ENCODE measurements at regions not wholly inside any gene's neighbourhood (a gene's known extent, or its start where the extent isn't known, plus 50 kb on each side); places are given as distances from the start of the nearest gene placed in this dataset.
"Not testable (repeated sequence)": the region's sequence is repeated elsewhere in the genome, so short reads cannot be mapped to it uniquely, and the experiment has no call there.

GRCh38 chr5:112597831-112598230 lies 139.9 kb upstream of the APC start:
- no peak overlapping the region for H3K4me3 ChIP-seq (ENCODE audit: insufficient read depth, low read length)
- no peaks in the 10 kb centered on the region for H3K79me2 ChIP-seq (ENCODE audit: insufficient read depth, low read length)
- no peak overlapping the region for H3K4me2 ChIP-seq (ENCODE audit: insufficient read depth, low read length)
- H3K36me3 ChIP-seq (ENCODE audit: insufficient read depth, low read length) = no peaks in the 10 kb centered on the region
- H4K20me1 ChIP-seq (ENCODE audit: insufficient read depth, low read length) = no peaks in the 10 kb centered on the region
- no peaks in the 10 kb centered on the region for H3K4me1 ChIP-seq (ENCODE audit: insufficient read depth, low read length)
- no peak overlapping the region for H3K27ac ChIP-seq (ENCODE audit: low read depth, low read length)
- no peak for TF ChIP-seq CTCF (IDR thresholded peaks at IDR 0.05; ENCODE audit: extremely low read depth, low read depth, low read length)
- no peak for DNase-seq (ENCODE audit: insufficient read length, low spot score, missing footprints)
- no peak overlapping the region for H2AFZ ChIP-seq (ENCODE audit: low read length)
- no peaks in the 10 kb centered on the region for H3K9me3 ChIP-seq (ENCODE audit: low read depth, low read length)
- peaks cover 6% of the 10 kb centered on the region for H3K27me3 ChIP-seq (ENCODE audit: insufficient read depth, low read length)

GRCh38 chr5:112600510-112600909 lies 137.2 kb upstream of the APC start:
- not testable (repeated sequence) for H3K79me2 ChIP-seq (ENCODE audit: insufficient read depth, low read length); H3K27ac ChIP-seq (ENCODE audit: low read depth, low read length); H4K20me1 ChIP-seq (ENCODE audit: insufficient read depth, low read length); H3K27me3 ChIP-seq (ENCODE audit: insufficient read depth, low read length); H3K4me1 ChIP-seq (ENCODE audit: insufficient read depth, low read length); H3K36me3 ChIP-seq (ENCODE audit: insufficient read depth, low read length); H3K4me2 ChIP-seq (ENCODE audit: insufficient read depth, low read length); H3K9me3 ChIP-seq (ENCODE audit: low read depth, low read length); H3K4me3 ChIP-seq (ENCODE audit: insufficient read depth, low read length); H2AFZ ChIP-seq (ENCODE audit: low read length); DNase-seq (ENCODE audit: insufficient read length, low spot score, missing footprints)

GRCh38 chr5:112604732-112605630 lies 132.7 kb upstream of the APC start:
- no peak for DNase-seq (ENCODE audit: insufficient read length, low spot score, missing footprints)
- H3K27ac ChIP-seq (ENCODE audit: low read depth, low read length) = no peak overlapping the region
- peak; percentile 11 for TF ChIP-seq CTCF (IDR thresholded peaks at IDR 0.05; ENCODE audit: extremely low read depth, low read depth, low read length)
- H3K36me3 ChIP-seq (ENCODE audit: insufficient read depth, low read length) = no peaks in the 10 kb centered on the region
- no peaks in the 10 kb centered on the region for H3K4me1 ChIP-seq (ENCODE audit: insufficient read depth, low read length)
- no peaks in the 10 kb centered on the region for H3K79me2 ChIP-seq (ENCODE audit: insufficient read depth, low read length)
- H3K9me3 ChIP-seq (ENCODE audit: low read depth, low read length) = no peaks in the 10 kb centered on the region
- H3K27me3 ChIP-seq (ENCODE audit: insufficient read depth, low read length) = peaks cover 2% of the 10 kb centered on the region
- H3K4me2 ChIP-seq (ENCODE audit: insufficient read depth, low read length) = no peak overlapping the region
- no peak overlapping the region for H2AFZ ChIP-seq (ENCODE audit: low read length)
- no peak overlapping the region for H3K4me3 ChIP-seq (ENCODE audit: insufficient read depth, low read length)
- H4K20me1 ChIP-seq (ENCODE audit: insufficient read depth, low read length) = no peaks in the 10 kb centered on the region

GRCh38 chr5:112608975-112609374 lies 128.7 kb upstream of the APC start:
- Histone ChIP-seq H3K36me3 (ENCODE audit: insufficient read depth, low read length) (no peaks in the 10 kb centered on the region), H3K27ac (ENCODE audit: low read depth, low read length) (no peak overlapping the region), H3K79me2 (ENCODE audit: insufficient read depth, low read length) (no peaks in the 10 kb centered on the region), H2AFZ (ENCODE audit: low read length) (no peak overlapping the region), H3K9me3 (ENCODE audit: low read depth, low read length) (no peaks in the 10 kb centered on the region), H3K27me3 (ENCODE audit: insufficient read depth, low read length) (peaks cover 2% of the 10 kb centered on the region), H4K20me1 (ENCODE audit: insufficient read depth, low read length) (no peaks in the 10 kb centered on the region), H3K4me3 (ENCODE audit: insufficient read depth, low read length) (no peak overlapping the region), H3K4me2 (ENCODE audit: insufficient read depth, low read length) (no peak overlapping the region), H3K4me1 (ENCODE audit: insufficient read depth, low read length) (no peaks in the 10 kb centered on the region)
- no peak for DNase-seq (ENCODE audit: insufficient read length, low spot score, missing footprints)
- no peak for TF ChIP-seq CTCF (IDR thresholded peaks at IDR 0.05; ENCODE audit: extremely low read depth, low read depth, low read length)

Measured in osteoblast (primary cell).